SK-N-SH (cell line): ENCODE measurements at regions not wholly inside any gene's neighbourhood (a gene's known extent, or its start where the extent isn't known, plus 50 kb on each side); places are given as distances from the start of the nearest gene placed in this dataset.

ENCODE experiments used
- CTCF ChIA-PET: fragments of 300-600, 350-600 bp; formaldehyde crosslinking; extraction: SDS; loops from one replicate; lab custom pipeline; 2021; lab: Yijun Ruan, JAX
- POLR2A ChIA-PET: fragments of 350-600 bp; sonication (Branson Sonifier 250); formaldehyde crosslinking; extraction: SDS; loops from one replicate; lab custom pipeline; 2020; ENCODE audit warnings: antibody characterized with exemption, inconsistent platforms; lab: Yijun Ruan, JAX
- DNase-seq: peaks from one replicate; pipeline ENCODE4 v3.0.0; 2012
- H2AFZ ChIP-seq: fragments of 200-600 bp; sonication (generic); 2 replicates; pipeline ENCODE4 v1.8.1; 2016; ENCODE audit warnings: antibody characterized with exemption, mild to moderate bottlenecking, low read depth
- H3F3A ChIP-seq: fragments of 200-600 bp; sonication (generic); replicated peaks from 2 replicates; pipeline ENCODE3; 2016; ENCODE audit warnings: antibody characterized with exemption, mild to moderate bottlenecking; ENCODE audit not compliant: insufficient read depth
- H3K27ac ChIP-seq, 2 experiments: fragments of 200-500 bp in 1 of 2; fragments of 200-600 bp in 1 of 2; sonication (Bioruptor generic) in 1 of 2; sonication (generic), shearing (Covaris generic) in 1 of 2; 2 replicates each; pipeline versions ENCODE4 v1.5.1 to v1.6.1; 2014 to 2016; ENCODE audit warnings: low read depth in 2 of 2, inconsistent platforms in 1 of 2, low read length in 1 of 2, mild to moderate bottlenecking in 1 of 2, mixed read lengths in 1 of 2
- H3K27me3 ChIP-seq: fragments of 200-600 bp; sonication (generic), shearing (Covaris generic); 2 replicates; pipeline ENCODE4 v1.6.1; 2016; ENCODE audit warnings: mixed run types; ENCODE audit not compliant: insufficient read depth
- H3K36me3 ChIP-seq, 2 experiments: fragments of 200-500 bp in 1 of 2; fragments of 200-600 bp in 1 of 2; sonication (Bioruptor generic) in 1 of 2; sonication (generic) in 1 of 2; replicated peaks in 1 of 2; 2 replicates each; pipeline versions ENCODE3 to v1.5.1; 2014 to 2016; ENCODE audit warnings: low read length in 1 of 2, mild to moderate bottlenecking in 1 of 2; ENCODE audit not compliant: insufficient read depth in 2 of 2, control insufficient read depth in 1 of 2
- H3K4me1 ChIP-seq, 2 experiments: fragments of 200-500 bp in 1 of 2; fragments of 200-600 bp in 1 of 2; sonication (Bioruptor generic) in 1 of 2; sonication (generic), shearing (Covaris generic) in 1 of 2; 2 replicates each; pipeline versions ENCODE4 v1.5.1 to v1.6.1; 2014 to 2016; ENCODE audit warnings: low read depth in 1 of 2, low read length in 1 of 2, mixed run types in 1 of 2; ENCODE audit not compliant: insufficient read depth in 2 of 2, control insufficient read depth in 1 of 2
- H3K4me2 ChIP-seq: fragments of 200-600 bp; sonication (generic), shearing (Covaris generic); 2 replicates; pipeline ENCODE4 v1.6.1; 2017; ENCODE audit warnings: mixed run types
- H3K4me3 ChIP-seq, 2 experiments: fragments of 200-500 bp in 1 of 2; fragments of 200-600 bp in 1 of 2; sonication (Bioruptor generic) in 1 of 2; sonication (generic), shearing (Covaris generic) in 1 of 2; 2 replicates each; pipeline versions ENCODE4 v1.5.1 to v1.8.1; 2014 to 2016; ENCODE audit warnings: low read depth in 2 of 2, inconsistent platforms in 1 of 2, low read length in 1 of 2, mild to moderate bottlenecking in 1 of 2, mixed read lengths in 1 of 2, moderate library complexity in 1 of 2
- H3K79me2 ChIP-seq: fragments of 200-600 bp; sonication (generic); 2 replicates; pipeline ENCODE4 v1.8.1; 2017; ENCODE audit warnings: mild to moderate bottlenecking; ENCODE audit not compliant: insufficient read depth
- H3K9ac ChIP-seq: fragments of 200-600 bp; sonication (generic); 2 replicates; pipeline ENCODE4 v1.6.1; 2017; ENCODE audit warnings: mixed run types
- H3K9me2 ChIP-seq: fragments of 200-600 bp; sonication (generic); 2 replicates; pipeline ENCODE4 v1.6.1; 2017; ENCODE audit warnings: mixed run types
- H3K9me3 ChIP-seq: fragments of 200-600 bp; sonication (generic); 2 replicates; pipeline ENCODE4 v1.6.1; 2017; ENCODE audit warnings: mixed run types, mild to moderate bottlenecking, moderate library complexity
- H4K20me1 ChIP-seq: fragments of 200-600 bp; sonication (generic); 2 replicates; pipeline ENCODE4 v1.6.1; 2017; ENCODE audit warnings: mild to moderate bottlenecking, mixed run types; ENCODE audit not compliant: insufficient read depth
- CHD2 ChIP-seq: fragments of 150-350 bp; IDR thresholded peaks from 2 replicates; pipeline ENCODE4 v1.6.1; 2018; ENCODE audit warnings: low read length; ENCODE audit not compliant: partially characterized antibody
- ELF1 ChIP-seq: IDR thresholded peaks from 2 replicates; pipeline ENCODE4 v1.4.0; 2012
- EP300 ChIP-seq, 2 experiments: IDR thresholded peaks; 2 replicates each; pipeline versions ENCODE4 v1.4.0 to v1.6.1; 2012; ENCODE audit warnings: borderline replicate concordance in 1 of 2, low read depth in 1 of 2, low read length in 1 of 2
- EZH2phosphoT487 ChIP-seq: fragments of 200-600 bp; sonication (generic); IDR thresholded peaks from 2 replicates; pipeline ENCODE4 v1.6.1; 2017; ENCODE audit warnings: low read depth, mixed run types, mild to moderate bottlenecking, antibody characterized with exemption, moderate library complexity, borderline replicate concordance
- FOXJ3 ChIP-seq: sonication (generic); formaldehyde crosslinking; IDR thresholded peaks from 2 replicates; pipeline ENCODE4 v1.5.1; 2020; ENCODE audit warnings: mild to moderate bottlenecking, missing genetic modification reagents
- GABPA ChIP-seq: IDR thresholded peaks from 2 replicates; pipeline ENCODE4 v1.4.0; 2012; ENCODE audit warnings: low read depth, mild to moderate bottlenecking
- GATA2 ChIP-seq: sonication (generic); formaldehyde crosslinking; IDR thresholded peaks from 2 replicates; pipeline ENCODE4 v1.5.0; 2020; ENCODE audit warnings: mild to moderate bottlenecking, missing genetic modification reagents
- IRF3 ChIP-seq: fragments of 150-350 bp; IDR thresholded peaks from 2 replicates; pipeline ENCODE4 v1.6.1; 2016; ENCODE audit warnings: mild to moderate bottlenecking, low read depth, low read length
- JUND ChIP-seq: IDR thresholded peaks from 2 replicates; pipeline ENCODE4 v1.4.0; 2012
- MEF2A ChIP-seq: IDR thresholded peaks from 2 replicates; pipeline ENCODE4 v1.4.0; 2012; ENCODE audit warnings: low read depth, borderline replicate concordance
- MXI1 ChIP-seq: IDR thresholded peaks from 2 replicates; pipeline ENCODE4 v1.6.1; 2012; ENCODE audit warnings: mild to moderate bottlenecking, low read depth, low read length, improper control_type of control experiment
- RCOR1 ChIP-seq: fragments of 150-350 bp; IDR thresholded peaks from 2 replicates; pipeline ENCODE4 v1.6.1; 2017; ENCODE audit warnings: antibody characterized with exemption, low read length
- RXRA ChIP-seq: IDR thresholded peaks from 2 replicates; pipeline ENCODE4 v1.4.0; 2012; ENCODE audit warnings: low read depth, mild to moderate bottlenecking, borderline replicate concordance
- SIN3A ChIP-seq: IDR thresholded peaks from 2 replicates; pipeline ENCODE4 v1.6.1; 2012; ENCODE audit warnings: low read depth, mild to moderate bottlenecking, low read length, moderate library complexity, borderline replicate concordance
- TAF1 ChIP-seq: IDR thresholded peaks from 2 replicates; pipeline ENCODE4 v1.6.1; 2012; ENCODE audit warnings: low read depth, mild to moderate bottlenecking, low read length, moderate library complexity, borderline replicate concordance
- TEAD4 ChIP-seq: IDR thresholded peaks from 2 replicates; pipeline ENCODE4 v1.4.0; 2012; ENCODE audit warnings: mild to moderate bottlenecking, borderline replicate concordance; ENCODE audit not compliant: insufficient read depth
- WGBS: methylation state at CpG from one replicate; pipeline ENCODE4 v1.1.6; 2017; ENCODE audit warnings: low lambda C conversion rate; 5-methylcytosine and 5-hydroxymethylcytosine counted together
- TF ChIP-seq, protein P1 (sequence below): IDR thresholded peaks from 2 replicates; pipeline ENCODE4 v1.4.0; 2012; ENCODE audit warnings: low read depth, borderline replicate concordance
- TF ChIP-seq, protein P2 (sequence below): IDR thresholded peaks from 2 replicates; pipeline ENCODE4 v1.6.1; 2012; ENCODE audit warnings: mild to moderate bottlenecking, low read depth, low read length, moderate library complexity

DNA sequence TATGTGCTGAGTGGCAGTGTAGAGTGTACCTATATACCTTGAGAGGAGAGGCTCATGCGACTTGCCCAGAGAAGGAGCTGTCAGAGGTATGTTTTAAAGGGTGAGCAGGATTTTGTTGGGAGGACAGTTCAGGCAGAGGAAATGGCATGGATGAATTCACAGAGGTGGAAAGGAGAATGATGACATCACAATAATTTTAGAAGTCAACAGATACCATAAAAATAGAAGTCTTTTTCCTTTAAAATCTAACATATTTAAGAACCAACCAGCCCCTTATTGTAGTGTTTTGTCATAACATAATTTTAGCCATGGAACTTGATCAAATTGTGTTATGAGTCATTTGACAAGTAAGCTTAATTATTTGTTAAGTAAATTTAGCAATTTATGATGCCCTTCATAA, 538.1 kb upstream of the GYPC start:
- POLR2A ChIA-PET = no interaction called here
- Histone ChIP-seq H3K36me3 (no peaks in the 10 kb centered on the region), H3K9ac (no peak overlapping the region), H2AFZ (no peak overlapping the region), H3K27me3 (no peaks in the 10 kb centered on the region), H3K4me3 (no peak overlapping the region), H3K4me2 (no peak overlapping the region), H3F3A (no peaks in the 10 kb centered on the region), H3K4me1 (no peaks in the 10 kb centered on the region), H3K27ac (no peak overlapping the region), H3K79me2 (no peaks in the 10 kb centered on the region), H3K9me3 (no peaks in the 10 kb centered on the region; the same call in 1 of the 2 replicates), H3K9me2 (no peaks in the 10 kb centered on the region), H4K20me1 (no peaks in the 10 kb centered on the region)
- CTCF ChIA-PET = no interaction called here
- TF ChIP-seq TEAD4 = no peak
- TF ChIP-seq MEF2A = no peak
- TF ChIP-seq FOXJ3 (CRISPR knock-in tag) = no peak
- no peak for TF ChIP-seq JUND
- TF ChIP-seq TAF1 = no peak
- TF ChIP-seq GABPA = no peak
- TF ChIP-seq EZH2phosphoT487 = no peak
- TF ChIP-seq, protein P1, sequence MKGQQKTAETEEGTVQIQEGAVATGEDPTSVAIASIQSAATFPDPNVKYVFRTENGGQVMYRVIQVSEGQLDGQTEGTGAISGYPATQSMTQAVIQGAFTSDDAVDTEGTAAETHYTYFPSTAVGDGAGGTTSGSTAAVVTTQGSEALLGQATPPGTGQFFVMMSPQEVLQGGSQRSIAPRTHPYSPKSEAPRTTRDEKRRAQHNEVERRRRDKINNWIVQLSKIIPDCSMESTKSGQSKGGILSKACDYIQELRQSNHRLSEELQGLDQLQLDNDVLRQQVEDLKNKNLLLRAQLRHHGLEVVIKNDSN = no peak
- no peak for DNase-seq
- 6% methylated on average over 1 of the region's 1 CpG for WGBS

DNA sequence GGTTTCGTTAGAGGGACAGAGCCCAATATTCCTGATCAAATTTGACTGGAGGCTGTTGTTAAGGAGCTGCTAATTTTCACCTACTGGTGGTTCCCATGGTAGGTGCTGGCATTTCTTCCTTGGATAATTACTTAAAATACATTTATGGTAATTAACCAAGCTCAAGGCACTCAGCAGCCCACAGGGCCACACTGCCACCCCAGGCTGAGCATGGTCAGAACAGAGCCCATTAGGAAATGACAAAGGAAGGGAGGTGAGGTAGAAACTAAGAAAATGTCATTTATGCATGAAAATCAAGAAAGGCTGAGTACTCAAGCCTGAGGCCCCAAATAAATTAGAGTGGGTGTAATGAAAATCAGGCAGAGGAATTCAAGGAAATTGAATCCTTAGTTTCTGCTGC, 510.2 kb upstream of the GYPC start:
- Histone ChIP-seq H3F3A (no peaks in the 10 kb centered on the region), H3K27me3 (no peaks in the 10 kb centered on the region), H3K79me2 (no peaks in the 10 kb centered on the region), H2AFZ (no peak overlapping the region), H3K36me3 (no peaks in the 10 kb centered on the region), H3K9ac (no peak overlapping the region), H3K4me3 (no peak overlapping the region), H4K20me1 (no peaks in the 10 kb centered on the region), H3K4me2 (no peak overlapping the region), H3K27ac (no peak overlapping the region), H3K9me2 (no peaks in the 10 kb centered on the region), H3K4me1 (no peaks in the 10 kb centered on the region), H3K9me3 (0 out of 2 replicates have a peak, but pooled peaks cover 3% of the 10 kb centered on the region)
- no peak for TF ChIP-seq FOXJ3 (CRISPR knock-in tag)
- TF ChIP-seq MEF2A = no peak
- TF ChIP-seq SIN3A = no peak
- no peak for TF ChIP-seq IRF3
- TF ChIP-seq MXI1 = no peak
- no peak for TF ChIP-seq ELF1
- TF ChIP-seq EP300 (IDR thresholded peaks at IDR 0.05; ENCODE audit: borderline replicate concordance in 1 of 2, low read depth in 1 of 2, low read length in 1 of 2) = no peak
- no peak for TF ChIP-seq RCOR1
- TF ChIP-seq CHD2 = no peak
- TF ChIP-seq, protein P2, sequence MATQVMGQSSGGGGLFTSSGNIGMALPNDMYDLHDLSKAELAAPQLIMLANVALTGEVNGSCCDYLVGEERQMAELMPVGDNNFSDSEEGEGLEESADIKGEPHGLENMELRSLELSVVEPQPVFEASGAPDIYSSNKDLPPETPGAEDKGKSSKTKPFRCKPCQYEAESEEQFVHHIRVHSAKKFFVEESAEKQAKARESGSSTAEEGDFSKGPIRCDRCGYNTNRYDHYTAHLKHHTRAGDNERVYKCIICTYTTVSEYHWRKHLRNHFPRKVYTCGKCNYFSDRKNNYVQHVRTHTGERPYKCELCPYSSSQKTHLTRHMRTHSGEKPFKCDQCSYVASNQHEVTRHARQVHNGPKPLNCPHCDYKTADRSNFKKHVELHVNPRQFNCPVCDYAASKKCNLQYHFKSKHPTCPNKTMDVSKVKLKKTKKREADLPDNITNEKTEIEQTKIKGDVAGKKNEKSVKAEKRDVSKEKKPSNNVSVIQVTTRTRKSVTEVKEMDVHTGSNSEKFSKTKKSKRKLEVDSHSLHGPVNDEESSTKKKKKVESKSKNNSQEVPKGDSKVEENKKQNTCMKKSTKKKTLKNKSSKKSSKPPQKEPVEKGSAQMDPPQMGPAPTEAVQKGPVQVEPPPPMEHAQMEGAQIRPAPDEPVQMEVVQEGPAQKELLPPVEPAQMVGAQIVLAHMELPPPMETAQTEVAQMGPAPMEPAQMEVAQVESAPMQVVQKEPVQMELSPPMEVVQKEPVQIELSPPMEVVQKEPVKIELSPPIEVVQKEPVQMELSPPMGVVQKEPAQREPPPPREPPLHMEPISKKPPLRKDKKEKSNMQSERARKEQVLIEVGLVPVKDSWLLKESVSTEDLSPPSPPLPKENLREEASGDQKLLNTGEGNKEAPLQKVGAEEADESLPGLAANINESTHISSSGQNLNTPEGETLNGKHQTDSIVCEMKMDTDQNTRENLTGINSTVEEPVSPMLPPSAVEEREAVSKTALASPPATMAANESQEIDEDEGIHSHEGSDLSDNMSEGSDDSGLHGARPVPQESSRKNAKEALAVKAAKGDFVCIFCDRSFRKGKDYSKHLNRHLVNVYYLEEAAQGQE = no peak
- TF ChIP-seq RXRA = no peak
- TF ChIP-seq EZH2phosphoT487 = no peak
- TF ChIP-seq GATA2 (CRISPR knock-in tag) = no peak
- ChIA-PET POLR2A (no interaction called here), CTCF (interaction anchor here (0.6 to 0.9 kb wide), 2 partner anchors 9 to 607 kb away, joined by 3 read pairs; no protein-coding TSS in a partner anchor)
- 6% methylated on average over 1 of the region's 1 CpG for WGBS
- DNase-seq = no peak
